Nephron (organoid): ENCODE measurements at regions not wholly inside any gene's neighbourhood (a gene's known extent, or its start where the extent isn't known, plus 50 kb on each side); places are given as distances from the start of the nearest gene placed in this dataset.

ENCODE experiments used
- H3K27ac Mint-ChIP-seq, 3 experiments: 2 replicates each; pipeline ENCODE4 v1.8.0; 2020; ENCODE audit warnings: mixed read lengths in 3 of 3, mild to moderate bottlenecking in 2 of 3, moderate library complexity in 1 of 3
- H3K27me3 Mint-ChIP-seq: 2 replicates; pipeline ENCODE4 v1.8.0; 2021; ENCODE audit warnings: low read depth, mild to moderate bottlenecking, moderate library complexity, mixed read lengths
- H3K36me3 Mint-ChIP-seq: 2 replicates; pipeline ENCODE4 v1.8.0; 2020; ENCODE audit warnings: low read depth, mixed read lengths
- H3K4me1 Mint-ChIP-seq: 2 replicates; pipeline ENCODE4 v1.8.0; 2020; ENCODE audit warnings: mixed read lengths
- H3K4me3 Mint-ChIP-seq, 3 experiments: 2 replicates each; pipeline ENCODE4 v1.8.0; 2020; ENCODE audit warnings: mild to moderate bottlenecking in 3 of 3, mixed read lengths in 3 of 3, moderate library complexity in 2 of 3
- H3K9me3 Mint-ChIP-seq: 2 replicates; pipeline ENCODE4 v1.8.0; 2020; ENCODE audit warnings: mixed read lengths
- TF ChIP-seq, protein P1 (sequence below), 3 experiments: fragments of 200-600 bp; sonication (generic); IDR thresholded peaks; one replicate each; pipeline ENCODE4 v1.5.0; 2021; ENCODE audit warnings: antibody characterized with exemption in 3 of 3; ENCODE audit not compliant: unreplicated experiment in 3 of 3

DNA sequence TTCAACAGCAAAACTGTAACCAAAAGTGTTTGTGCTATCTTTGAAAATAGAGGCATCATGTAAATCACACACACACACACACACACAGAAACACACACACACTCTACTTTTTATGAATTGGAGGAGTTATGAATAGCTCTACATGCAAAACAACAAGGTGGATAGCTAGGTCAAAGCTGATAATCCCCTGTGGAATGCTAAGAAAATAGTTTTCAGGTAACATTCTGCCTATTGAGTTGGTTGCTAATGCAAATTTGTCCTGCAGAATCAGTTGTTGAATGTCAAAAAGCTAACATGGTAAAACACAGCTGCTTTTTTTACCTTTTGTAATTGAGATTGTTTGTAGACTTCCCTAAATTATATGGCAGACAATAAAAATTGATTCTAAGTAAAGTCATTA lies 1658.4 kb upstream of the RAG2 start:
- TF ChIP-seq, protein P1, sequence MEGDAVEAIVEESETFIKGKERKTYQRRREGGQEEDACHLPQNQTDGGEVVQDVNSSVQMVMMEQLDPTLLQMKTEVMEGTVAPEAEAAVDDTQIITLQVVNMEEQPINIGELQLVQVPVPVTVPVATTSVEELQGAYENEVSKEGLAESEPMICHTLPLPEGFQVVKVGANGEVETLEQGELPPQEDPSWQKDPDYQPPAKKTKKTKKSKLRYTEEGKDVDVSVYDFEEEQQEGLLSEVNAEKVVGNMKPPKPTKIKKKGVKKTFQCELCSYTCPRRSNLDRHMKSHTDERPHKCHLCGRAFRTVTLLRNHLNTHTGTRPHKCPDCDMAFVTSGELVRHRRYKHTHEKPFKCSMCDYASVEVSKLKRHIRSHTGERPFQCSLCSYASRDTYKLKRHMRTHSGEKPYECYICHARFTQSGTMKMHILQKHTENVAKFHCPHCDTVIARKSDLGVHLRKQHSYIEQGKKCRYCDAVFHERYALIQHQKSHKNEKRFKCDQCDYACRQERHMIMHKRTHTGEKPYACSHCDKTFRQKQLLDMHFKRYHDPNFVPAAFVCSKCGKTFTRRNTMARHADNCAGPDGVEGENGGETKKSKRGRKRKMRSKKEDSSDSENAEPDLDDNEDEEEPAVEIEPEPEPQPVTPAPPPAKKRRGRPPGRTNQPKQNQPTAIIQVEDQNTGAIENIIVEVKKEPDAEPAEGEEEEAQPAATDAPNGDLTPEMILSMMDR (IDR thresholded peaks at IDR 0.05; ENCODE audit: unreplicated experiment in 3 of 3), result no peak
- no peaks in the 10 kb centered on the region for H3K36me3 Mint-ChIP-seq
- H3K27ac Mint-ChIP-seq, result no peak overlapping the region
- peaks cover 6% of the 10 kb centered on the region for H3K4me1 Mint-ChIP-seq
- no peaks in the 10 kb centered on the region for H3K27me3 Mint-ChIP-seq
- no peak overlapping the region for H3K4me3 Mint-ChIP-seq
- peaks cover 4% of the 10 kb centered on the region for H3K9me3 Mint-ChIP-seq

DNA sequence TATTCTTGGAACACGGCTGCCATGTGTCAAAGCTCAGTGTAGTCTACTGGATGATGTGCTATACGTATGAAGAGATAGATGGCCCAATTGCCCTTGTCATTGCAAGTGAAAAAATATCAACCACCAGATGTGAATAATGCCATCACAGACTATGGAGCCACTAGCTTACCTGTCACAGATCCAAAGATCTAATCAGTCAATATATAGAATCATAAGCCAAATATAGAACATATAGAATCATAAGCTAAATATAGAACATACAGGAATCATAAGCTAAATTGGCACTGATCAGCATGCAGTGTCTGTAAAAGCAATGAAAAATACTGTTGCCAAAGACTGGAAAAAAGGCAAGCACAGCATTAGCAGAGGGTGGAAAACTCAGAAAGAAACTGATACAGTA lies 1656.9 kb upstream of the RAG2 start:
- TF ChIP-seq, protein P1 (IDR thresholded peaks at IDR 0.05; ENCODE audit: unreplicated experiment in 3 of 3), result no peak
- no peak overlapping the region for H3K27ac Mint-ChIP-seq
- no peaks in the 10 kb centered on the region for H3K9me3 Mint-ChIP-seq
- no peaks in the 10 kb centered on the region for H3K27me3 Mint-ChIP-seq
- H3K4me1 Mint-ChIP-seq, result peaks cover 6% of the 10 kb centered on the region
- H3K36me3 Mint-ChIP-seq, result no peaks in the 10 kb centered on the region
- H3K4me3 Mint-ChIP-seq, result no peak overlapping the region

DNA sequence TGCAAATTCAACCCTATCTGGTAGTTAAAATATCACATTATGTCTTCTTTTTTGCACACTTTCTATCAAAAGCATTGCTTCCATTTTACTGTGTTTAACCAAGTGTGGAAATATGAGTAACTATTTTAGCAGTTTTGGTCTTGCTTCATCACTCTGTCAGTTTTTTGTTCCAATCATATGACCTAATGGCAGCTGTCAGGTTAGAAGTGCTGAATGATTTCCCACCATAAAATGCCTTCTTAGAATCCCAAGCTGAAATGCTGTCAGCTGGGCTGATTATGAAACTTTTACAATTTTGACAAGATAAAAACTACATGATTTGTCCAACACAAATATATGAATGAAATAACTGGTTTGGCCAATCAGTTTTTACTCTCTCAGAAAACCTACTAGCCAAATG lies 1654.6 kb upstream of the RAG2 start:
- Mint-ChIP-seq H3K4me3 (no peak overlapping the region), H3K9me3 (no peaks in the 10 kb centered on the region), H3K27ac (no peak overlapping the region), H3K27me3 (no peaks in the 10 kb centered on the region), H3K4me1 (peaks cover 6% of the 10 kb centered on the region), H3K36me3 (no peaks in the 10 kb centered on the region)
- TF ChIP-seq, protein P1 (IDR thresholded peaks at IDR 0.05; ENCODE audit: unreplicated experiment in 3 of 3), result no peak

DNA sequence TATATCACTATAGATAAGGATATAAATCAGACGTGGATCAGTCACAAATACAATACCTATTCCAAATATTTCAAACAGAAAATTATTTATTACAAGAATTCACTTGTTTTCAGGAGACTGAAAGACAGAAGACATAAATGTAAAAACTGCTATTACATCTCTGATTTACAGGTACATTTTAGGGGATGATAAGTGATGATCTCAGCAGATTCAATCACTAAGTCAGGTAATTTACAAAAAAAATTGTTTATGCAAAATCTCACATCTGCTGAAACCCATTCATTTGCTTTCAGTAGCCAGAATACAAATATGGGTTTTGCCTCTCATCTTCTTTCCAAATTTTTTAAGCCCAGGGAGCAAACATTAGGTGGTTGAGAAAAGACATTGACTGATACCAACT lies 1648.4 kb upstream of the RAG2 start:
- no peaks in the 10 kb centered on the region for H3K36me3 Mint-ChIP-seq
- no peak overlapping the region for H3K4me3 Mint-ChIP-seq
- TF ChIP-seq, protein P1 (IDR thresholded peaks at IDR 0.05; ENCODE audit: unreplicated experiment in 3 of 3), result no peak
- no peaks in the 10 kb centered on the region for H3K4me1 Mint-ChIP-seq
- no peaks in the 10 kb centered on the region for H3K27me3 Mint-ChIP-seq
- H3K27ac Mint-ChIP-seq, result no peak overlapping the region
- no peaks in the 10 kb centered on the region for H3K9me3 Mint-ChIP-seq

DNA sequence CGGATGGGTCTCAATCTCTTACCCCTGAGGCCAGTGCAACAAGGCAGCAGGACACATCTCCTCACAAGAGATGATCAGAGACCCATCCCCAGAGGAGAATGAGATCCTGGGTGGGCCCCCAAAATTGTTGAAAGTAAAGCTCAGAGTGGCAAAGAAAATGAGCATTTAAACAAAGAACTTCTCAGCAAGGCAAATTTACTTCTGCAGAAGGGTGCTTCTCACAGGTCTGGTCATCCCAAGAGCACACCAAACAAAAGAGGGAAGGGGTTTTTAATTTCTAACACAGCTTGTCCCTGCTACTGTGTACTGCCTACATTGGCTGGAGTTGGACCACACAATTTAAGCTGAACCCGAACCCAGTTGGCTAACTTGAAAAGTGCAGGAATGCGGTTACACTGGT lies 1628.6 kb upstream of the RAG2 start:
- H3K27ac Mint-ChIP-seq, result no peak overlapping the region
- peaks cover 5% of the 10 kb centered on the region for H3K27me3 Mint-ChIP-seq
- peaks cover 44% of the 10 kb centered on the region for H3K9me3 Mint-ChIP-seq
- no peaks in the 10 kb centered on the region for H3K4me1 Mint-ChIP-seq
- no peak overlapping the region for H3K4me3 Mint-ChIP-seq
- TF ChIP-seq, protein P1 (IDR thresholded peaks at IDR 0.05; ENCODE audit: unreplicated experiment in 3 of 3), result no peak
- H3K36me3 Mint-ChIP-seq, result peaks cover 4% of the 10 kb centered on the region

DNA sequence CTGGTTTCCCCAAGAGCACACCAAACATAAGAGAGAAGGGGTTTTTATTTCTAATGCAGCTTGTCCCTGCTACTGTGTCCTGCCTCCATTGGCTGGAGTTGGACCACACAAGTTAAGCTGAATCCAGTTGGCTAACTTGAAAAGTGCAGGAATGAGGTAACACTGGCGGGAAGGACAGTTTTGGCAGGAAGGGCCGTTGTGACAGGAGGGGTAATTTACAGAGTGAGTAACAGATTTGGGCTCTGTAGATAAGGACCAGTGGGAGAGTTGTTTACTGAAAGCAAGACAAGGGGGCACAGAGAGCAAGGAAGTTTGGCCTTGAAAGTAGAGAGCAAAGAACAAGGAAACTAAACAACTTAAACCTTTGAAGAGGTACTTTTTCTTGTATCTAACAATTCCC lies 1623.3 kb upstream of the RAG2 start:
- TF ChIP-seq, protein P1 (IDR thresholded peaks at IDR 0.05; ENCODE audit: unreplicated experiment in 3 of 3), result no peak
- Mint-ChIP-seq H3K9me3 (peaks cover 31% of the 10 kb centered on the region), H3K4me3 (no peak overlapping the region), H3K36me3 (peaks cover 4% of the 10 kb centered on the region), H3K4me1 (no peaks in the 10 kb centered on the region), H3K27me3 (peaks cover 5% of the 10 kb centered on the region), H3K27ac (no peak overlapping the region)
